ENCODE measurements at regions not wholly inside any gene's neighbourhood (a gene's known extent, or its start where the extent isn't known, plus 50 kb on each side); places are given as distances from the start of the nearest gene placed in this dataset.

- DNase-seq (ENCODE audit: low read depth), result peak; percentile 39
- H3K4me3 ChIP-seq (ENCODE audit: low read length), result no peak overlapping the region
- no peak for TF ChIP-seq CTCF (IDR thresholded peaks at IDR 0.05; ENCODE audit: insufficient read depth, low read depth, low read length, missing control alignments)
These were observed 968.0 kb upstream of the FAM98A start for GRCh38 chr2:34567128-34567527.

- no peak for TF ChIP-seq CTCF (IDR thresholded peaks at IDR 0.05; ENCODE audit: insufficient read depth, low read depth, low read length, missing control alignments)
- no peak for DNase-seq (ENCODE audit: low read depth)
- H3K4me3 ChIP-seq (ENCODE audit: low read length), result no peak overlapping the region
These were observed 953.2 kb upstream of the FAM98A start for GRCh38 chr2:34552337-34552736.

- peak; percentile 94 for DNase-seq (ENCODE audit: low read depth)
- TF ChIP-seq CTCF (IDR thresholded peaks at IDR 0.05; ENCODE audit: insufficient read depth, low read depth, low read length, missing control alignments), result no peak
- no peak overlapping the region for H3K4me3 ChIP-seq (ENCODE audit: low read length)
These were observed 950.7 kb upstream of the FAM98A start for GRCh38 chr2:34549710-34550345.

- no peak overlapping the region for H3K4me3 ChIP-seq (ENCODE audit: low read length)
- no peak for TF ChIP-seq CTCF (IDR thresholded peaks at IDR 0.05; ENCODE audit: insufficient read depth, low read depth, low read length, missing control alignments)
- DNase-seq (ENCODE audit: low read depth), result no peak
These were observed 948.8 kb upstream of the FAM98A start for GRCh38 chr2:34547900-34548299.

GRCh38 chr2:34547340-34547739 is 948.2 kb upstream of the FAM98A start:
- H3K4me3 ChIP-seq (ENCODE audit: low read length), result no peak overlapping the region
- no peak for TF ChIP-seq CTCF (IDR thresholded peaks at IDR 0.05; ENCODE audit: insufficient read depth, low read depth, low read length, missing control alignments)
- no peak for DNase-seq (ENCODE audit: low read depth)

GRCh38 chr2:34545486-34546136 is 946.5 kb upstream of the FAM98A start:
- no peak for TF ChIP-seq CTCF (IDR thresholded peaks at IDR 0.05; ENCODE audit: insufficient read depth, low read depth, low read length, missing control alignments)
- no peak for DNase-seq (ENCODE audit: low read depth)
- H3K4me3 ChIP-seq (ENCODE audit: low read length), result no peak overlapping the region

GRCh38 chr2:34534761-34535160 is 935.7 kb upstream of the FAM98A start:
- no peak for DNase-seq (ENCODE audit: low read depth)
- TF ChIP-seq CTCF (IDR thresholded peaks at IDR 0.05; ENCODE audit: insufficient read depth, low read depth, low read length, missing control alignments), result no peak
- no peak overlapping the region for H3K4me3 ChIP-seq (ENCODE audit: low read length)
